ENCODE measurements at regions not wholly inside any gene's neighbourhood (a gene's known extent, or its start where the extent isn't known, plus 50 kb on each side); places are given as distances from the start of the nearest gene placed in this dataset.

DNA sequence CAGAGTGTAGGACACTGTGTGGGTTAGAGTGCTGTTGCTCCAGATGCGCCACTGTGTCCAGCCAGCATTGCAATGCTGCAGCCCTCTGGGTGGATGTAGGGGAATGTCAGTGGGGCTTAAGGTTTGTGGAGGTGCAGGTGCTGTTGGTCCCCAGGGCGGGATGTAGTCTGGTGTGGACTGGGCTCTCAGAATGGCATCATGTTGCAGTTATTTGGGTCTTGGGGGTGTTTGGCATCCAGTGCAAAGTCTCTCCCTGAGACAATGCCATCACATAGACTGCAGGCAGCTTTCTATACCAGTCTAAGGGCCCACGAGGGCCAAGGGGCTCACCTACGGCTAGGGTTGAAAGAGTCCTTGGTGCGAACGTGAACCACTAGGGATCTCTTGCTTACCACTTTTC is 275.3 kb downstream of the SOX11 start:
- DNase-seq, result no peak

DNA sequence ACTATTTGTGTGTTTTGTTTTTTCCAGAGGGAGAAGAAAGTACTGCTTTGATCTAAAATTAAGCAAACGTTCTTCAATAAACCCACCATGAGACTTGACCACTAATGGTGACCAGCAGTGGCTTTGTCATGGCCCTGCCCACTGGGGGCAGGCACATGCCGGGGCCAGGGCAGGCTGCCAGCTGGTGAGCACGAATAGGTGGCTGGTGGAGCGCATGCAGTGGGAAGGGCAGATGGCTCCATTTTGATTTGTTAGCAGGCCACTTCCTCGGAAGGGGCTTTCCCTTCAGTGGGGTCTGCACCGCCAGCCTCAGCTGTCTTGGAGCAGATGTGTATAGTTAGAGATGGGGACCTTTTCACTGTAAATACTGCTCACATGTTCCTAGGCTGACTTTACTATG is 277.1 kb downstream of the SOX11 start:
- no peak for DNase-seq

DNA sequence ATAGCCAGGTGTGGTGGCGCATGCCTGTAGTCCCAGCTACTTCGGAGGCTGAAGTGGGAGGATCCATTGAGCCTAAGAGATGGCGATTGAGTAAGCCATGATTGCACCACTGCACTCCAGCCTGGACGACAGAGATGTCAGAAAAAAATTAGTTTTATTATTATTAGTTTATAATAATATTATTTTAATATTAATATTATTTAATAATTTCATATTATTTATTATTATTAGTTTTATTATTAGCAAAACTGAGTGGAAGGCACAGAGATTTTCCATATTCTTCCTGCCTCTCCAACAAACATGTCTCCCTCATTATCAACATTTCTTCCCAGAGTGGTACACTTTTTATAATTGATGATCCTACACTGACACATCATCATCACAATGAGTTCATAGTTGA is 278.2 kb downstream of the SOX11 start:
- DNase-seq, result no peak

GRCh38 chr2:5974477-5974876 is 282.3 kb downstream of the SOX11 start:
- no peak for DNase-seq

- DNase-seq, result no peak
Measured at GRCh38 chr2:5975401-5975800, 283.2 kb downstream of the SOX11 start.

DNA sequence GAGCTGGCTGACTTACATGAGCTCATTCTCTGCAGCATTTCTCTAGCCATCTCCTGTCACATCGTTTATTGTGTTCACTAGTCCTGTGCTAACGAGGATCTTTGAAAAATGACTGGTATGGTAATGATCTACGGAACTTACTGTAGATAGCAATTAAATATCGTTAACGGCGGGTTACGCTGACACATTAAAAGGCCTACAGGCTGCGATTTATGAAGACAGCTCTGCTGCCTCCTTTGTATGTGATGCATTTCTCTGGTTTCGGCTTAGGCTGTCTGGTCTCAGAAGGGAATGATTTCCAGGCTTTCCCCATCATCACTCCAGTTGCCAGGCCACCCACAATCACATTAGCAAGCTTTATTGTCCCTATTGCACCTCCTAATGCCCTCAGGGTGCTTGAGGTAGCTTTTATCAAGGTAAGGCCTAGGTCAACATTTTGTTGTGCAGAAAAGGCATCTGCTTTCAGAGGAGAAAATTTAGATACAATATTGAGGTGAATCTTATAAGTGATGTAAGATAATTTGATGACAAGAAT is 284.4 kb downstream of the SOX11 start:
- DNase-seq, result no peak

DNA sequence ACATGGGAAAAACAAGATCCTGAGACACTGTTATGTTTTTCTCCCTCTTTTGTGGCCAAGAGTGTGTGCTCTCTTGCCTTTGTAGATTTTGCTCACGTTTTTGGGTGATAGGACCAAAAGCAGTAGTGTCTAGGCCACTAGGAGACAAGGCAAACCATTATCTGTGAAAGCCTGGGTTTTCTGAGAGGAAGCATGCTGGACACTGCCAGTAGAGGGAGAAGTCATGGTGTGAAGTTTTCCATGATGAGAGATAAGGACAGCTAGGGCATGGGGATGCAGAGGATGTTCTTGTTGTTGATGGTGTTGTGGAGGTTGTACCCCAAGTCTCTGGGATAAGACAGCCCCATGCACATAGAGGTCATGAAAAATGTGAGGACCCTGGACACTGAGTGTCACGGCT is 285.3 kb downstream of the SOX11 start:
- no peak for DNase-seq

DNA sequence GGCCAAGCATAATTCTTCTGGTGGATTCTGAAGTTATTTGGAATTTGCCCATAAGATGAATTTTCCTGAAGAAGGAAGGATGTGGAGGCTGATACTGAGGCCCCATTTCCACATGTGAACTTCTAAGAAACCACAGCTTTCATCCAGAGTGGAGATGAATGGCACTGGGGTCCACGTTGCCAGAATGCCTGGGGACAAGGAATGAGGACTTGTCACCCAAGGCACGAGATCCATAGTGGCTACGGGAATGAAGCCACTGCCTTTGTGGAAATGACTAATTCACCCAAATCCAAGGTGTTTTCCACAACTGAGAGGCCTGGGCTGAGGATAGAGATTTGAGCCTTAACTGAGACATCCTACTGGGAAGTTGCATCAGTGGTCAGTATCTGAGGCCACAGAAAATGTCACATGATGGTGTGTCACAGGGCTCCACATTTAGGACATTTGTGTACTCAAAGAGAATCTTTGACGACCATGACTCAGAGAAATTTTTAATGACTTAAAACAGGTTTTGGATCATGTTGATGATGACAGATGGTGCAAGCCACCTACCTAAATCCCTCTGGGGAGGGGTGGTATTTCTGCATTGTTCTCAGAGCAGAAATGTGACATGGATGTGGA is 286.1 kb downstream of the SOX11 start:
- DNase-seq, result no peak

- DNase-seq, result no peak
Measured at GRCh38 chr2:5980450-5981190, 288.4 kb downstream of the SOX11 start.

GRCh38 chr2:5982193-5982902 is 290.2 kb downstream of the SOX11 start:
- DNase-seq, result no peak

GRCh38 chr2:5982903-5983265 is 290.7 kb downstream of the SOX11 start:
- DNase-seq, result no peak

- DNase-seq, result no peak
Measured at GRCh38 chr2:5983511-5984272, 291.5 kb downstream of the SOX11 start.

DNA sequence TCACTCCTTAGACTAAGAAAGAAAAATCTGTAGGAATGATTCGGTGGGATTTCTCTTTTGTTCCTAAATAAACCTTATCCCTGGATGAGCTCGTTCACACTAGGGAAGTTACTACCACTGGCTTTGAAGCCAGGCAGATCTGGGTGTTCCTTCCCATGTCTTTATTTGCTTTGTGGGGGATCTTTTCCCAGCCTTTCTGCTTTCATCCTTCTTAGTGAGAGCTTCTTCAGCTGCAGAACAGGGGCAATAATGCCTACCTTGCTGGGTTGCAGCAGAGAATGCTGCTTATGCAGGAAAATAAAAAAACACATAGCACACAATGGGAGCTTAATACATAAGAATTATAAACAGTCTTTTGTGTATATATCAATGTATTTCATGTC is 292.1 kb downstream of the SOX11 start:
- no peak for DNase-seq

DNA sequence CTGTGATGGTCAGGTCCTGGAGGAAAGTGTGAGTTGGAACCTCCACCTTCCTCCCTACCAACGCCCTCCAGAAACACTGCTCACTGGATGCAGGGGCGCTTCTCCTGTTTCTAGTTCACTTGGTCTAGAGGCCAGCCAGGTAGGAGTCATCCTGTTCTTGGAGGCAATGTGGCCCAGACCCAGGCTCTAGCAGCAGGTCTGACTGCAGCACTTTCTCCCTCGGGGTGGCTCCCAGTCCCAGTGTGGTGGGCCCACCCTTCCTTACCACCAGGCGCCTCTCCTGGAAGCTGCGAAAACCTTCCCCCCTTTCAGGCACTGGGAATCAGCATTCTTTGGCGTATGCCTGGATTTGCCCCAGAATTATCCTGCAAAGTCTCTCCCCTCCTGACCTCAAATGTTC is 292.8 kb downstream of the SOX11 start:
- DNase-seq, result no peak

- no peak for DNase-seq
Measured at GRCh38 chr2:5985536-5986385, 293.6 kb downstream of the SOX11 start.

- no peak for DNase-seq
Measured at GRCh38 chr2:5986801-5987787, 294.9 kb downstream of the SOX11 start.

DNA sequence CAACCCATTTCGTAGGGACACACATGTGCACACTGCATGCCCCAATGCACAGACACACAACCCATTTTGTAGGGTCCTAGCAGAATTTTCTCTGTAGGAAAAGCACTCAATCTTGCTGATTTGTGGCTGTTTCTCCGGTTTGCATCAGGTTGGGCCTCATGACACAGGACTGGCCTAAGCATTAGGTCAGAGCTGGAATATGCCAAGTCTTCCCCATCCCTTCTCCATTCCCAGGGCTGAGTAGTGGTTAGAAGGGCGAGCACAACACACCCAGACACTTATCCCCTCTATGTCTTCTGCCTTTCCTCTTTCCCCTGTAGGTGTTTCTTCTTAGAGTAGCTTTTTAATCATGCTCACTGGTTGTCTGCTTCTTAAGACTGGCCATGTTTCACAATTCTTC is 295.9 kb downstream of the SOX11 start:
- no peak for DNase-seq

DNA sequence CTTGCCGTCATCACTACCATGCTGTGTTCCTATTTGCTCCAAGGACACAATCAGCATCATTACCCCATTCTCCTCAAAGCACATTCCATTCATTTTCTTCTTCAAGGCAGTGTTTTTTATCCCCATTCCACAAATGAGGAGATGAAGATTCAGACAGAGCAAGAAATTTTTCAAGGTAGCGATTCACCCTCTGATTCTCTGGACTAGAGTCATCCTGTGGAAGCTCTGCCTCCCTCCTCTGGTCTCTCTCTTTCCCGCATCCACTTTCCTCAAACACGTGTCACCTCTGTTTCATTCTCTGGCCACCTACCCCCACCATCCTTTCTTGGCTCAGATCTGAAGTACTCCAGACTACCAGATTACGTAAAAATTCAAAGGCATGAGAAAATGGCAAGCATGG is 297.9 kb downstream of the SOX11 start:
- no peak for DNase-seq

DNA sequence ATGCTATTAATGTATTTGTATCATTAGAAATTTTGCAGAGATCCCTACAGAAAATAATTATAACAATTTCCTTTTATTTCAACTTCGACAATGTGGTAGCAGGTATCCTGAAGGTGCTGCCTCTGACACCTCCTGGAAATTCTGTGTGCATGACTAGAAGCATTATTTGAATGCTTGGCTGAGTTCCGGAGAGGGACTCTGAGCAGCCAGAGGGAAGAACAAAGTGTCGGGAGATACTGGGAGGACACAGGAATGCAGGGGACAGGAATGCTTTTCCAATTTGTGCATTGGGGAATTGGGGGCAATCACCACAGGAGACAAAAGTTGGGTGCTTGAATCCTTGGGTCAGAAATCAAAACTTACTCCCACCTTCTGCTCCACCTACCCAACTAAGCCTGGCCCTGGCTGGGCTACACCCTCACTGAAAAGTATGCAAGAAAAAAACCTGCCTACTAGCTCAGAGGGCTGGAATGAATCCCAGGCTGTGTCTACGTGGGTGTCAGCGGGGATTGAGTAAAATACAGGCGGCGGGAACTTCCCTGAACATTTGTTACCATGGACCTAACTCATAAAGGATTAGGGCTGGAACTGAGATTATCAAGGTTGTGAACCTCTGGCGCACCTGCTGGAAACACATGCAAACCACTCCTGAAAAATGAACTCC is 299.3 kb downstream of the SOX11 start:
- no peak for DNase-seq

- DNase-seq, result no peak
Measured at GRCh38 chr2:5995832-5996231, 303.6 kb downstream of the SOX11 start.

- DNase-seq, result no peak
Measured at GRCh38 chr2:6008186-6008585, 316.0 kb downstream of the SOX11 start.
